Choroid plexus epithelial cell (primary cell): ENCODE measurements at regions not wholly inside any gene's neighbourhood (a gene's known extent, or its start where the extent isn't known, plus 50 kb on each side); places are given as distances from the start of the nearest gene placed in this dataset.

Experiments
- DNase-seq: peaks from one replicate; pipeline ENCODE4 v3.0.0-alpha.2; 2010; ENCODE audit warnings: low read depth
- H3K4me3 ChIP-seq: 2 replicates; pipeline ENCODE4 v1.5.1; 2011; ENCODE audit warnings: low read depth, mild to moderate bottlenecking, control low read depth, low read length, moderate library complexity
- TF ChIP-seq, protein P1 (sequence below): conservative IDR thresholded peaks from 2 replicates; pipeline ENCODE4 v1.5.1; 2011; ENCODE audit warnings: low read depth, mild to moderate bottlenecking, control low read depth, inconsistent platforms, low read length, moderate library complexity

- TF ChIP-seq, protein P1, sequence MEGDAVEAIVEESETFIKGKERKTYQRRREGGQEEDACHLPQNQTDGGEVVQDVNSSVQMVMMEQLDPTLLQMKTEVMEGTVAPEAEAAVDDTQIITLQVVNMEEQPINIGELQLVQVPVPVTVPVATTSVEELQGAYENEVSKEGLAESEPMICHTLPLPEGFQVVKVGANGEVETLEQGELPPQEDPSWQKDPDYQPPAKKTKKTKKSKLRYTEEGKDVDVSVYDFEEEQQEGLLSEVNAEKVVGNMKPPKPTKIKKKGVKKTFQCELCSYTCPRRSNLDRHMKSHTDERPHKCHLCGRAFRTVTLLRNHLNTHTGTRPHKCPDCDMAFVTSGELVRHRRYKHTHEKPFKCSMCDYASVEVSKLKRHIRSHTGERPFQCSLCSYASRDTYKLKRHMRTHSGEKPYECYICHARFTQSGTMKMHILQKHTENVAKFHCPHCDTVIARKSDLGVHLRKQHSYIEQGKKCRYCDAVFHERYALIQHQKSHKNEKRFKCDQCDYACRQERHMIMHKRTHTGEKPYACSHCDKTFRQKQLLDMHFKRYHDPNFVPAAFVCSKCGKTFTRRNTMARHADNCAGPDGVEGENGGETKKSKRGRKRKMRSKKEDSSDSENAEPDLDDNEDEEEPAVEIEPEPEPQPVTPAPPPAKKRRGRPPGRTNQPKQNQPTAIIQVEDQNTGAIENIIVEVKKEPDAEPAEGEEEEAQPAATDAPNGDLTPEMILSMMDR, result no peak
- DNase-seq, result peak; percentile 80
- H3K4me3 ChIP-seq, result no peak overlapping the region
These were observed 220.5 kb upstream of the SSTR4 start for GRCh38 chr20:22814471-22815205.

- DNase-seq, result no peak
- TF ChIP-seq, protein P1, result no peak
- no peak overlapping the region for H3K4me3 ChIP-seq
These were observed 219.9 kb upstream of the SSTR4 start for GRCh38 chr20:22815206-22815551.

- TF ChIP-seq, protein P1, result peak; percentile 37
- no peak overlapping the region for H3K4me3 ChIP-seq
- DNase-seq, result no peak
These were observed 219.4 kb upstream of the SSTR4 start for GRCh38 chr20:22815603-22816315.

DNA sequence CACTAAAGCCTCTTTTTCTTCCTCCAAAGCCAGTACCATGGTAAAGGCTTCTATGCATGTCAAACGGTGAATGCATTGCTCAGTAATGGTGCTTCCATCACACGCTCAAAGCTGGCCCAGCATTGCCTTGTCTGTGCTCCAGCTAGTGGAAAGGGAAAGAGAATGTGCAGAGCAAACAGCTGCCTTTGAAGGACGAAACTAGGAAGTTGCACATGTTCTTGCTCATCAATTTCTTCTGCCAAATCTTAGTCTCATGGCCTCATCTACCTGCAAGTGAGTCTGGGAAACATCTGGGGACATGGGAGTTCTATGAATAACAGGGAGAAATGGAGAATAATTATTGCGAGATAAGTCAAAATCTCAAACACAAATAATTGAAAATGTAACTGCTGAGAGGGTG, 216.5 kb upstream of the SSTR4 start:
- TF ChIP-seq, protein P1, result no peak
- H3K4me3 ChIP-seq, result no peak overlapping the region
- no peak for DNase-seq

- TF ChIP-seq, protein P1, result no peak
- DNase-seq, result no peak
- H3K4me3 ChIP-seq, result no peak overlapping the region
These were observed 216.0 kb upstream of the SSTR4 start for GRCh38 chr20:22819112-22819511.

DNA sequence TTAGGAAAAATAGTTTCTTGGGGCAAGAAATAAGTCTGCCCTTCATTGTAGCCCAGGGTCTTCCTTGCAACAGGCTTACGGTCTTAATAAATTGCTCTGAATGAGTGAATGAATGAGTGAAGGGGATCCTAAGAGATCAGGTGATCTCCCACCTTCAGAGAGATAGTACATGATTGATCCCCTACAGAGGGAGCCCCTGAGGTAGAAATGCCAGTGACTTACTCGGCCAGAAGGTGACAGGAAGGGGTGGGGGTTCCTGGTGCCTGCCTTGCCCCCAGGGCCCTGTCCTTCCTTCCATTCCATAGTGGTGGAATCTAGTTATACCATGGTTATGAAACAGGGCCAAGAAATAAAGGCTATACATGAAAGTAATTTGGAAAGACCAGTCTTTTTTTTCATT, 215.3 kb upstream of the SSTR4 start:
- TF ChIP-seq, protein P1, result no peak
- no peak overlapping the region for H3K4me3 ChIP-seq
- DNase-seq, result no peak
